ENCODE measurements at regions not wholly inside any gene's neighbourhood (a gene's known extent, or its start where the extent isn't known, plus 50 kb on each side); places are given as distances from the start of the nearest gene placed in this dataset.

GRCh38 chr14:106787626-106788025 is 1261.2 kb downstream of the TMEM121 start:
- TF ChIP-seq, protein P1, sequence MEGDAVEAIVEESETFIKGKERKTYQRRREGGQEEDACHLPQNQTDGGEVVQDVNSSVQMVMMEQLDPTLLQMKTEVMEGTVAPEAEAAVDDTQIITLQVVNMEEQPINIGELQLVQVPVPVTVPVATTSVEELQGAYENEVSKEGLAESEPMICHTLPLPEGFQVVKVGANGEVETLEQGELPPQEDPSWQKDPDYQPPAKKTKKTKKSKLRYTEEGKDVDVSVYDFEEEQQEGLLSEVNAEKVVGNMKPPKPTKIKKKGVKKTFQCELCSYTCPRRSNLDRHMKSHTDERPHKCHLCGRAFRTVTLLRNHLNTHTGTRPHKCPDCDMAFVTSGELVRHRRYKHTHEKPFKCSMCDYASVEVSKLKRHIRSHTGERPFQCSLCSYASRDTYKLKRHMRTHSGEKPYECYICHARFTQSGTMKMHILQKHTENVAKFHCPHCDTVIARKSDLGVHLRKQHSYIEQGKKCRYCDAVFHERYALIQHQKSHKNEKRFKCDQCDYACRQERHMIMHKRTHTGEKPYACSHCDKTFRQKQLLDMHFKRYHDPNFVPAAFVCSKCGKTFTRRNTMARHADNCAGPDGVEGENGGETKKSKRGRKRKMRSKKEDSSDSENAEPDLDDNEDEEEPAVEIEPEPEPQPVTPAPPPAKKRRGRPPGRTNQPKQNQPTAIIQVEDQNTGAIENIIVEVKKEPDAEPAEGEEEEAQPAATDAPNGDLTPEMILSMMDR (conservative IDR thresholded peaks at IDR 0.05; ENCODE audit: low read depth, low read length): no peak
- TF ChIP-seq EZH2 (IDR thresholded peaks at IDR 0.05; ENCODE audit: borderline replicate concordance, low read depth, low read length, poor library complexity, severe bottlenecking): no peak
